Right ventricle myocardium superior (tissue), 1 donor: ENCODE measurements at regions not wholly inside any gene's neighbourhood (a gene's known extent, or its start where the extent isn't known, plus 50 kb on each side); places are given as distances from the start of the nearest gene placed in this dataset.
"Not testable (repeated sequence)": the region's sequence is repeated elsewhere in the genome, so short reads cannot be mapped to it uniquely, and the experiment has no call there.

Experiments
- ATAC-seq: fragments of 200-7000 bp; cut with Tn5 transposase; one replicate; pipeline ENCODE4 v1.9.1; 2020; ENCODE audit warnings: mild to moderate bottlenecking; ENCODE audit not compliant: poor library complexity
- DNase-seq: peaks from one replicate; pipeline ENCODE4 v3.0.0-alpha.2; 2020
- intact Hi-C: fragments of 100-400 bp; cut with DNase I; formaldehyde crosslinking; loops from one replicate; pipeline ENCODE4 v1.11.2; 2022
- donor health status: DM: no; HTN: yes; CAD: no; lungs with severe emphysema.

DNA sequence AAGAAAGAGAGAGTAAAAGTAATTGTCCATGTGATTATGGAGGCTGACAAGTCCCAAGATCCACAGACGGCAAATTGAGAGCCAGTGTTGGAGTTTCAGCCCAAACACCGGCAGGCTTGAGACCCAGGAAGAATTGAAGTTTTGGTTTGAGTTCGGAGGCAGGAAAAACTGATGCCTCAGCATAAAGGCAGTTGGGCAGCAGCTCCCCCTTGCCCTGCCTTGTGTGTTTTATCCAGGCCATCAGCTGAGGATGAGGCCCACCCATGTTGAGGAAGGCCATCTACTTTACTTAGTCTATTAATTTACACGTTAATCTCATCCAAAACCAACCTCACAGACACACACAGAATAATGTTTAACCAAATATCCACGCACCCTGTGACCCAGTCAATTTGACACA is 64.6 kb upstream of the SERPINE2 start:
- ATAC-seq (no peak), DNase-seq (no peak)
- intact Hi-C loops = no loop called here

- ATAC-seq = no peak
- intact Hi-C loops = no loop called here
- no peak for DNase-seq
Observed at GRCh38 chr2:224102991-224103390, 63.9 kb upstream of the SERPINE2 start.

GRCh38 chr2:224101820-224102630 is 62.9 kb upstream of the SERPINE2 start:
- DNase-seq (no peak), ATAC-seq (peak; percentile 60)
- intact Hi-C loops = no loop called here

- no peak for ATAC-seq
- DNase-seq = no peak
- intact Hi-C loops = no loop called here
Observed at GRCh38 chr2:224099861-224100643, 61.0 kb upstream of the SERPINE2 start.

GRCh38 chr2:224098481-224099230 is 59.6 kb upstream of the SERPINE2 start:
- intact Hi-C loops = no loop called here
- ATAC-seq (peak; percentile 62), DNase-seq (peak; percentile 61)

DNA sequence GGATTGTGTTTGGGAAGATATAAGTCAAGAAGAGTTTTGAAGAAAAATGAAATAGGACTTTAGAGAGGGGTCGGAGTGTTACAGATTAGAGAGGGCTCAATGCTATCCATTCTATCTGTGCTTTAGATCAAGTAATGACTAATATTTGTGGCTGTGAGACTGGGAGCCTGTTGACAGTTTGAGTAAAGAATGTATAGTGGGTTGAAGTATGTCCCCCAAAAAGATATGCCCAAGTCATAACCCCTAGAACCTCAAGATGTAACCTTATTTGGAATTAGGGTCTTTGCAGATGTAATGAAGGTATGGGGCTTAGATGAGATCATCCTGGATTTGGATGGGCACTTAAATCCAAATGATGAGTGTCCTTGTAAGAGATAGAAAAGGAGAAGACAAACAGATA is 55.3 kb upstream of the SERPINE2 start:
- intact Hi-C loops = no loop called here
- no peak for DNase-seq
- no peak for ATAC-seq

- DNase-seq, intact Hi-C loops, ATAC-seq: not testable (repeated sequence)
Observed at GRCh38 chr2:224091671-224092070, 52.6 kb upstream of the SERPINE2 start.

DNA sequence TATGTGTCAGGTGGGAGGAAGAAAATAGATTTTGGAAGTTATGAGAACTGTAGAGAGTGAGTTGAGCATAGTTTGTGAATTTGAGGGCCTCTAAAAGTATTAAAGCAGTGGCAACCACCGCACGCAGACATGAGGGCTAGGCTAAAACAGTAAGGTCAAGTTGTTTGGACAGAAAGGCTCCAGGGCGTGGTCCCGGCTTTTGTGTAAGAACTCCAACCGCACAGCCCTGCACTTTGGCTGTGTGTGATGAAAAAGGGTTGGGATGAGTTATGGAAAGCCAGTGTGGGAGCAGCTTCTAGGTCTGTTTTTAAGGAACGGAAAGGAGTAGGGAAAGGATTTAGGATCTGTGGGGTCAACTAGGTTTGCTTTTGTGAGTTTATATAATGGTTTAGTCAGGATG is 50.5 kb upstream of the SERPINE2 start:
- DNase-seq, intact Hi-C loops, ATAC-seq: not testable (repeated sequence)
